ENCODE measurements at regions not wholly inside any gene's neighbourhood (a gene's known extent, or its start where the extent isn't known, plus 50 kb on each side); places are given as distances from the start of the nearest gene placed in this dataset.

- no peak for TF ChIP-seq CTCF (IDR thresholded peaks at IDR 0.05; ENCODE audit: low read depth, low read length)
- in situ Hi-C loops (cut with HindIII; ENCODE audit: low sequenced_read_pairs): no loop called here
These were observed 172.6 kb upstream of the SOX4 start for GRCh38 chr6:21420926-21421325.

GRCh38 chr6:21423106-21423854 lies 170.3 kb upstream of the SOX4 start:
- no peak for DNase-seq (ENCODE audit: low read depth, low spot score)

More at GRCh38 chr6:21420926-21421325, 172.6 kb upstream of the SOX4 start:
- H3K4me3 ChIP-seq (ENCODE audit: low read depth, low read length): no peak overlapping the region
- no peak for DNase-seq (ENCODE audit: low read depth, low spot score)

GRCh38 chr6:21426841-21427490 lies 166.6 kb upstream of the SOX4 start:
- TF ChIP-seq CTCF (IDR thresholded peaks at IDR 0.05; ENCODE audit: low read depth, low read length): no peak
- no peak overlapping the region for H3K4me3 ChIP-seq (ENCODE audit: low read depth, low read length)
- DNase-seq (ENCODE audit: low read depth, low spot score): no peak
- in situ Hi-C loops (cut with HindIII; ENCODE audit: low sequenced_read_pairs): no loop called here

More at GRCh38 chr6:21423106-21423854, 170.3 kb upstream of the SOX4 start:
- no peak overlapping the region for H3K4me3 ChIP-seq (ENCODE audit: low read depth, low read length)
- in situ Hi-C loops (cut with HindIII; ENCODE audit: low sequenced_read_pairs): no loop called here
- no peak for TF ChIP-seq CTCF (IDR thresholded peaks at IDR 0.05; ENCODE audit: low read depth, low read length)

- in situ Hi-C loops (cut with HindIII; ENCODE audit: low sequenced_read_pairs): no loop called here
- no peak overlapping the region for H3K4me3 ChIP-seq (ENCODE audit: low read depth, low read length)
- TF ChIP-seq CTCF (IDR thresholded peaks at IDR 0.05; ENCODE audit: low read depth, low read length): no peak
- DNase-seq (ENCODE audit: low read depth, low spot score): no peak
These were observed 164.3 kb upstream of the SOX4 start for GRCh38 chr6:21429291-21429690.

GRCh38 chr6:21431526-21431925 lies 162.0 kb upstream of the SOX4 start:
- in situ Hi-C loops (cut with HindIII; ENCODE audit: low sequenced_read_pairs): no loop called here
- TF ChIP-seq CTCF (IDR thresholded peaks at IDR 0.05; ENCODE audit: low read depth, low read length): no peak
- H3K4me3 ChIP-seq (ENCODE audit: low read depth, low read length): no peak overlapping the region
- no peak for DNase-seq (ENCODE audit: low read depth, low spot score)

- in situ Hi-C loops (cut with HindIII; ENCODE audit: low sequenced_read_pairs): no loop called here
- TF ChIP-seq CTCF (IDR thresholded peaks at IDR 0.05; ENCODE audit: low read depth, low read length): no peak
- DNase-seq (ENCODE audit: low read depth, low spot score): no peak
- H3K4me3 ChIP-seq (ENCODE audit: low read depth, low read length): no peak overlapping the region
These were observed 156.9 kb upstream of the SOX4 start for GRCh38 chr6:21436625-21437024.
